ENCODE measurements at regions not wholly inside any gene's neighbourhood (a gene's known extent, or its start where the extent isn't known, plus 50 kb on each side); places are given as distances from the start of the nearest gene placed in this dataset.
"Not testable (repeated sequence)": the region's sequence is repeated elsewhere in the genome, so short reads cannot be mapped to it uniquely, and the experiment has no call there.

- peak; percentile 4 for DNase-seq
Measured at GRCh38 chr5:15383469-15383868, 116.5 kb upstream of the FBXL7 start.

GRCh38 chr5:15383021-15383420, 117.0 kb upstream of the FBXL7 start:
- DNase-seq: no peak

GRCh38 chr5:15377573-15378340, 122.2 kb upstream of the FBXL7 start:
- no peak for DNase-seq

GRCh38 chr5:15376803-15377202, 123.2 kb upstream of the FBXL7 start:
- no peak for DNase-seq

- no peak for DNase-seq
Measured at GRCh38 chr5:15376088-15376487, 123.9 kb upstream of the FBXL7 start.

- no peak for DNase-seq
Measured at GRCh38 chr5:15375559-15375958, 124.4 kb upstream of the FBXL7 start.

- DNase-seq: no peak
Measured at GRCh38 chr5:15374886-15375285, 125.1 kb upstream of the FBXL7 start.

- no peak for DNase-seq
Measured at GRCh38 chr5:15373151-15373550, 126.8 kb upstream of the FBXL7 start.

GRCh38 chr5:15371184-15371583, 128.8 kb upstream of the FBXL7 start:
- DNase-seq: no peak

GRCh38 chr5:15368835-15369234, 131.1 kb upstream of the FBXL7 start:
- no peak for DNase-seq

GRCh38 chr5:15367489-15367888, 132.5 kb upstream of the FBXL7 start:
- no peak for DNase-seq

- DNase-seq: no peak
Measured at GRCh38 chr5:15366676-15367391, 133.1 kb upstream of the FBXL7 start.

- DNase-seq: no peak
Measured at GRCh38 chr5:15365070-15365469, 134.9 kb upstream of the FBXL7 start.

- DNase-seq: no peak
Measured at GRCh38 chr5:15363601-15364000, 136.4 kb upstream of the FBXL7 start.

- DNase-seq: not testable (repeated sequence)
Measured at GRCh38 chr5:15357092-15357453, 142.9 kb upstream of the FBXL7 start.

- DNase-seq: not testable (repeated sequence)
Measured at GRCh38 chr5:15356308-15357091, 143.5 kb upstream of the FBXL7 start.

- DNase-seq: no peak
Measured at GRCh38 chr5:15354021-15354420, 146.0 kb upstream of the FBXL7 start.

- DNase-seq: no peak
Measured at GRCh38 chr5:15353086-15353645, 146.8 kb upstream of the FBXL7 start.

- no peak for DNase-seq
Measured at GRCh38 chr5:15350614-15351013, 149.4 kb upstream of the FBXL7 start.

- DNase-seq: no peak
Measured at GRCh38 chr5:15346738-15347137, 153.2 kb upstream of the FBXL7 start.

GRCh38 chr5:15344954-15345353, 155.0 kb upstream of the FBXL7 start:
- no peak for DNase-seq

GRCh38 chr5:15338546-15338945, 161.4 kb upstream of the FBXL7 start:
- no peak for DNase-seq

GRCh38 chr5:15334551-15335266, 165.3 kb upstream of the FBXL7 start:
- no peak for DNase-seq
